SK-N-SH (cell line): ENCODE measurements at regions not wholly inside any gene's neighbourhood (a gene's known extent, or its start where the extent isn't known, plus 50 kb on each side); places are given as distances from the start of the nearest gene placed in this dataset.

Experiments used
- CTCF ChIA-PET: fragments of 300-600, 350-600 bp; formaldehyde crosslinking; extraction: SDS; loops from one replicate; lab custom pipeline; 2021; lab: Yijun Ruan, JAX
- POLR2A ChIA-PET: fragments of 350-600 bp; sonication (Branson Sonifier 250); formaldehyde crosslinking; extraction: SDS; loops from one replicate; lab custom pipeline; 2020; ENCODE audit warnings: antibody characterized with exemption, inconsistent platforms; lab: Yijun Ruan, JAX
- DNase-seq: peaks from one replicate; pipeline ENCODE4 v3.0.0; 2012
- H2AFZ ChIP-seq: fragments of 200-600 bp; sonication (generic); 2 replicates; pipeline ENCODE4 v1.8.1; 2016; ENCODE audit warnings: antibody characterized with exemption, mild to moderate bottlenecking, low read depth
- H3F3A ChIP-seq: fragments of 200-600 bp; sonication (generic); replicated peaks from 2 replicates; pipeline ENCODE3; 2016; ENCODE audit warnings: antibody characterized with exemption, mild to moderate bottlenecking; ENCODE audit not compliant: insufficient read depth
- H3K27ac ChIP-seq, 2 experiments: fragments of 200-500 bp in 1 of 2; fragments of 200-600 bp in 1 of 2; sonication (Bioruptor generic) in 1 of 2; sonication (generic), shearing (Covaris generic) in 1 of 2; 2 replicates each; pipeline versions ENCODE4 v1.5.1 to v1.6.1; 2014 to 2016; ENCODE audit warnings: low read depth in 2 of 2, inconsistent platforms in 1 of 2, low read length in 1 of 2, mild to moderate bottlenecking in 1 of 2, mixed read lengths in 1 of 2
- H3K27me3 ChIP-seq: fragments of 200-600 bp; sonication (generic), shearing (Covaris generic); 2 replicates; pipeline ENCODE4 v1.6.1; 2016; ENCODE audit warnings: mixed run types; ENCODE audit not compliant: insufficient read depth
- H3K36me3 ChIP-seq, 2 experiments: fragments of 200-500 bp in 1 of 2; fragments of 200-600 bp in 1 of 2; sonication (Bioruptor generic) in 1 of 2; sonication (generic) in 1 of 2; replicated peaks in 1 of 2; 2 replicates each; pipeline versions ENCODE3 to v1.5.1; 2014 to 2016; ENCODE audit warnings: low read length in 1 of 2, mild to moderate bottlenecking in 1 of 2; ENCODE audit not compliant: insufficient read depth in 2 of 2, control insufficient read depth in 1 of 2
- H3K4me1 ChIP-seq, 2 experiments: fragments of 200-500 bp in 1 of 2; fragments of 200-600 bp in 1 of 2; sonication (Bioruptor generic) in 1 of 2; sonication (generic), shearing (Covaris generic) in 1 of 2; 2 replicates each; pipeline versions ENCODE4 v1.5.1 to v1.6.1; 2014 to 2016; ENCODE audit warnings: low read depth in 1 of 2, low read length in 1 of 2, mixed run types in 1 of 2; ENCODE audit not compliant: insufficient read depth in 2 of 2, control insufficient read depth in 1 of 2
- H3K4me2 ChIP-seq: fragments of 200-600 bp; sonication (generic), shearing (Covaris generic); 2 replicates; pipeline ENCODE4 v1.6.1; 2017; ENCODE audit warnings: mixed run types
- H3K4me3 ChIP-seq, 2 experiments: fragments of 200-500 bp in 1 of 2; fragments of 200-600 bp in 1 of 2; sonication (Bioruptor generic) in 1 of 2; sonication (generic), shearing (Covaris generic) in 1 of 2; 2 replicates each; pipeline versions ENCODE4 v1.5.1 to v1.8.1; 2014 to 2016; ENCODE audit warnings: low read depth in 2 of 2, inconsistent platforms in 1 of 2, low read length in 1 of 2, mild to moderate bottlenecking in 1 of 2, mixed read lengths in 1 of 2, moderate library complexity in 1 of 2
- H3K79me2 ChIP-seq: fragments of 200-600 bp; sonication (generic); 2 replicates; pipeline ENCODE4 v1.8.1; 2017; ENCODE audit warnings: mild to moderate bottlenecking; ENCODE audit not compliant: insufficient read depth
- H3K9ac ChIP-seq: fragments of 200-600 bp; sonication (generic); 2 replicates; pipeline ENCODE4 v1.6.1; 2017; ENCODE audit warnings: mixed run types
- H3K9me2 ChIP-seq: fragments of 200-600 bp; sonication (generic); 2 replicates; pipeline ENCODE4 v1.6.1; 2017; ENCODE audit warnings: mixed run types
- H3K9me3 ChIP-seq: fragments of 200-600 bp; sonication (generic); 2 replicates; pipeline ENCODE4 v1.6.1; 2017; ENCODE audit warnings: mixed run types, mild to moderate bottlenecking, moderate library complexity
- H4K20me1 ChIP-seq: fragments of 200-600 bp; sonication (generic); 2 replicates; pipeline ENCODE4 v1.6.1; 2017; ENCODE audit warnings: mild to moderate bottlenecking, mixed run types; ENCODE audit not compliant: insufficient read depth
- EP300 ChIP-seq, 2 experiments: IDR thresholded peaks; 2 replicates each; pipeline versions ENCODE4 v1.4.0 to v1.6.1; 2012; ENCODE audit warnings: borderline replicate concordance in 1 of 2, low read depth in 1 of 2, low read length in 1 of 2
- FOXJ3 ChIP-seq: sonication (generic); formaldehyde crosslinking; IDR thresholded peaks from 2 replicates; pipeline ENCODE4 v1.5.1; 2020; ENCODE audit warnings: mild to moderate bottlenecking, missing genetic modification reagents
- GABPA ChIP-seq: IDR thresholded peaks from 2 replicates; pipeline ENCODE4 v1.4.0; 2012; ENCODE audit warnings: low read depth, mild to moderate bottlenecking
- GATA2 ChIP-seq: sonication (generic); formaldehyde crosslinking; IDR thresholded peaks from 2 replicates; pipeline ENCODE4 v1.5.0; 2020; ENCODE audit warnings: mild to moderate bottlenecking, missing genetic modification reagents
- IRF3 ChIP-seq: fragments of 150-350 bp; IDR thresholded peaks from 2 replicates; pipeline ENCODE4 v1.6.1; 2016; ENCODE audit warnings: mild to moderate bottlenecking, low read depth, low read length
- JUND ChIP-seq: IDR thresholded peaks from 2 replicates; pipeline ENCODE4 v1.4.0; 2012
- NRF1 ChIP-seq: IDR thresholded peaks from 2 replicates; pipeline ENCODE4 v1.6.1; 2012; ENCODE audit warnings: low read depth, mild to moderate bottlenecking, low read length
- POLR2AphosphoS5 ChIP-seq: IDR thresholded peaks from 2 replicates; pipeline ENCODE4 v1.6.1; 2012; ENCODE audit warnings: low read depth, low read length
- RCOR1 ChIP-seq: fragments of 150-350 bp; IDR thresholded peaks from 2 replicates; pipeline ENCODE4 v1.6.1; 2017; ENCODE audit warnings: antibody characterized with exemption, low read length
- RXRA ChIP-seq: IDR thresholded peaks from 2 replicates; pipeline ENCODE4 v1.4.0; 2012; ENCODE audit warnings: low read depth, mild to moderate bottlenecking, borderline replicate concordance
- SIN3A ChIP-seq: IDR thresholded peaks from 2 replicates; pipeline ENCODE4 v1.6.1; 2012; ENCODE audit warnings: low read depth, mild to moderate bottlenecking, low read length, moderate library complexity, borderline replicate concordance
- TAF1 ChIP-seq: IDR thresholded peaks from 2 replicates; pipeline ENCODE4 v1.6.1; 2012; ENCODE audit warnings: low read depth, mild to moderate bottlenecking, low read length, moderate library complexity, borderline replicate concordance
- USF1 ChIP-seq: IDR thresholded peaks from 2 replicates; pipeline ENCODE4 v1.4.0; 2012; ENCODE audit warnings: low read depth, borderline replicate concordance
- WGBS: methylation state at CpG from one replicate; pipeline ENCODE4 v1.1.6; 2017; ENCODE audit warnings: low lambda C conversion rate; 5-methylcytosine and 5-hydroxymethylcytosine counted together

GRCh38 chr3:99384596-99384995 is 253.8 kb upstream of the COL8A1 start:
- H3K9me3 ChIP-seq: peaks cover 7% of the 10 kb centered on the region; the same call in 1 of the 2 replicates
- H3K4me2 ChIP-seq: no peak overlapping the region
- no peak overlapping the region for H3K27ac ChIP-seq
- no peak overlapping the region for H3K9ac ChIP-seq
- ChIA-PET CTCF (no interaction called here), POLR2A (no interaction called here)
- H4K20me1 ChIP-seq: no peaks in the 10 kb centered on the region
- no peaks in the 10 kb centered on the region for H3K4me1 ChIP-seq
- no peaks in the 10 kb centered on the region for H3K79me2 ChIP-seq
- H3K36me3 ChIP-seq: no peaks in the 10 kb centered on the region
- H3F3A ChIP-seq: peaks cover 8% of the 10 kb centered on the region
- no peak overlapping the region for H2AFZ ChIP-seq
- no peaks in the 10 kb centered on the region for H3K9me2 ChIP-seq
- H3K27me3 ChIP-seq: no peaks in the 10 kb centered on the region
- DNase-seq: no peak
- no peak overlapping the region for H3K4me3 ChIP-seq
- no peak for TF ChIP-seq GABPA

- Histone ChIP-seq H3K4me1 (no peaks in the 10 kb centered on the region; a peak in 1 of 4 replicates), H2AFZ (no peak overlapping the region), H3K36me3 (no peaks in the 10 kb centered on the region), H3K9ac (no peak overlapping the region), H3K9me3 (peaks cover 7% of the 10 kb centered on the region; the same call in 1 of the 2 replicates), H3F3A (no peaks in the 10 kb centered on the region)
- TF ChIP-seq SIN3A: no peak
- TF ChIP-seq GABPA: no peak
- no peak for TF ChIP-seq JUND
- no peak for TF ChIP-seq TAF1
- TF ChIP-seq USF1: no peak
- no peak for TF ChIP-seq EP300 (IDR thresholded peaks at IDR 0.05; ENCODE audit: borderline replicate concordance in 1 of 2, low read depth in 1 of 2, low read length in 1 of 2)
- TF ChIP-seq, all 33 proteins: peak for 0
- H4K20me1 ChIP-seq: no peaks in the 10 kb centered on the region
- no peak for DNase-seq
- no peaks in the 10 kb centered on the region for H3K9me2 ChIP-seq
- no CpG with 5 or more reads among the region's 3 CpGs for WGBS
- H3K4me2 ChIP-seq: no peak overlapping the region
- POLR2A ChIA-PET: no interaction called here
- CTCF ChIA-PET: no interaction called here
- no peak overlapping the region for H3K27ac ChIP-seq
- H3K79me2 ChIP-seq: no peaks in the 10 kb centered on the region
- H3K27me3 ChIP-seq: 0 out of 2 replicates have a peak, but pooled peaks cover 8% of the 10 kb centered on the region
- no peak overlapping the region for H3K4me3 ChIP-seq
Measured at GRCh38 chr3:99376926-99377325, 261.5 kb upstream of the COL8A1 start.

- no peak overlapping the region for H2AFZ ChIP-seq
- no peaks in the 10 kb centered on the region for H3F3A ChIP-seq
- no peaks in the 10 kb centered on the region for H3K79me2 ChIP-seq
- H3K9me2 ChIP-seq: no peaks in the 10 kb centered on the region
- H3K4me3 ChIP-seq: no peak overlapping the region
- no peaks in the 10 kb centered on the region; a peak in 1 of 4 replicates for H3K4me1 ChIP-seq
- H3K4me2 ChIP-seq: no peak overlapping the region
- ChIA-PET POLR2A (no interaction called here), CTCF (no interaction called here)
- no peaks in the 10 kb centered on the region for H3K36me3 ChIP-seq
- no peaks in the 10 kb centered on the region for H3K9me3 ChIP-seq
- H3K27ac ChIP-seq: peak overlapping the region in 1 of 2 experiments; percentile 60; a peak in 2 of 4 replicates
- 0 out of 2 replicates have a peak, but pooled peaks cover 8% of the 10 kb centered on the region for H3K27me3 ChIP-seq
- TF ChIP-seq POLR2AphosphoS5: no peak
- TF ChIP-seq GATA2 (CRISPR knock-in tag): no peak
- TF ChIP-seq RCOR1: no peak
- TF ChIP-seq IRF3: no peak
- TF ChIP-seq RXRA: no peak
- TF ChIP-seq NRF1: no peak
- no peak for TF ChIP-seq TAF1
- no peak for TF ChIP-seq FOXJ3
- TF ChIP-seq GABPA: no peak
- no peak for DNase-seq
- WGBS: 5% methylated on average over 2 of the region's 2 CpGs
- H3K9ac ChIP-seq: no peak overlapping the region
- no peaks in the 10 kb centered on the region for H4K20me1 ChIP-seq
Measured at GRCh38 chr3:99373846-99374210, 264.6 kb upstream of the COL8A1 start.
